ENCODE measurements at regions not wholly inside any gene's neighbourhood (a gene's known extent, or its start where the extent isn't known, plus 50 kb on each side); places are given as distances from the start of the nearest gene placed in this dataset.

GRCh38 chr22:49524362-49524761 lies 303.3 kb downstream of the BRD1 start:
- 23% methylated on average over 3 of the region's 5 CpGs; no CpG with 5 or more reads in 1 of the 2 experiments for WGBS, 2 experiments (ENCODE audit: extremely low coverage in 2 of 2, insufficient read length in 1 of 2)
- Histone ChIP-seq H4K8ac (ENCODE audit: low read depth in 2 of 2, low read length in 2 of 2) (no peak overlapping the region), H4K91ac (ENCODE audit: insufficient read depth, low read depth, low read length) (no peak overlapping the region), H3K56ac (ENCODE audit: extremely low read depth, insufficient read depth, low read length) (no peak overlapping the region), H2AK5ac (ENCODE audit: low read depth, low read length) (no peak overlapping the region), H2BK15ac (ENCODE audit: low read depth, low read length) (no peak overlapping the region), H3K9me3 (ENCODE audit: control insufficient read depth, insufficient read depth, low read length) (peaks cover 55% of the 10 kb centered on the region), H3K4me2 (ENCODE audit: low read depth, low read length) (no peak overlapping the region), H3K27me3 (ENCODE audit: control insufficient read depth, insufficient read depth, low read length) (no peaks in the 10 kb centered on the region), H3K36me3 (ENCODE audit: control insufficient read depth, insufficient read depth, low read length) (no peaks in the 10 kb centered on the region), H3K4ac (ENCODE audit: low read depth, low read length) (no peak overlapping the region), H3K4me1 (ENCODE audit: control insufficient read depth, insufficient read depth, low read length) (no peaks in the 10 kb centered on the region), H3K9ac (ENCODE audit: low read depth, low read length) (no peak overlapping the region), H2AK9ac (replicated peaks; ENCODE audit: low read depth, low read length, poor library complexity) (no peak overlapping the region), H4K20me1 (ENCODE audit: insufficient read depth, low read length) (no peaks in the 10 kb centered on the region), H4K5ac (ENCODE audit: low read depth, low read length) (no peak overlapping the region), H3K4me3 (ENCODE audit: insufficient read depth, low read depth, low read length) (no peak overlapping the region), H2BK20ac (ENCODE audit: low read depth, low read length) (no peak overlapping the region), H3K9me1 (ENCODE audit: insufficient read depth, low read length) (no peaks in the 10 kb centered on the region), H3K18ac (ENCODE audit: low read depth, low read length) (no peak overlapping the region), H2AFZ (replicated peaks; ENCODE audit: low read length, poor library complexity) (no peak overlapping the region), H2BK120ac (ENCODE audit: low read depth, low read length) (no peak overlapping the region), H3K79me1 (ENCODE audit: low read depth in 1 of 2, low read length in 2 of 2) (no peaks in the 10 kb centered on the region), H3K14ac (replicated peaks; ENCODE audit: low read depth, low read length) (no peak overlapping the region), H3K23ac (ENCODE audit: low read depth, low read length) (no peak overlapping the region), H3K27ac (ENCODE audit: insufficient read depth, low read length) (no peak overlapping the region), H2BK5ac (ENCODE audit: low read depth, low read length, poor library complexity, severe bottlenecking) (no peak overlapping the region)
- in situ Hi-C loops (cut with MboI; ENCODE audit: low sequenced_read_pairs) (no loop called here), dilution Hi-C loops (cut with HindIII; ENCODE audit: low sequenced_read_pairs, unreplicated experiment) (no loop called here), intact Hi-C loops (cut with micrococcal nuclease) (no loop called here)
- POLR2A ChIA-PET (ENCODE audit: unreplicated experiment): no interaction called here
- TF ChIP-seq CTCF (conservative IDR thresholded peaks at IDR 0.05; ENCODE audit: low read depth, low read length) (no peak), ELK1 (IDR thresholded peaks at IDR 0.05; ENCODE audit: borderline replicate concordance, low read depth, low read length) (no peak), FOS (IDR thresholded peaks at IDR 0.05; ENCODE audit: low read depth, low read length) (no peak), CEBPB (IDR thresholded peaks at IDR 0.05; ENCODE audit: low read depth, low read length) (no peak), RFX5 (IDR thresholded peaks at IDR 0.05; ENCODE audit: low read depth, low read length) (no peak), MAZ (IDR thresholded peaks at IDR 0.05; ENCODE audit: borderline replicate concordance, low read depth, low read length) (no peak), POLR2A (IDR thresholded peaks at IDR 0.05; ENCODE audit: low read depth, low read length) (no peak), RCOR1 (IDR thresholded peaks at IDR 0.05; ENCODE audit: insufficient replicate concordance, low read length) (no peak), RAD21 (IDR thresholded peaks at IDR 0.05; ENCODE audit: low read length) (no peak), MXI1 (IDR thresholded peaks at IDR 0.05; ENCODE audit: borderline replicate concordance, low read depth, low read length) (no peak), SMC3 (IDR thresholded peaks at IDR 0.05; ENCODE audit: low read depth, low read length) (no peak), BHLHE40 (IDR thresholded peaks at IDR 0.05; ENCODE audit: low read depth, low read length) (no peak), CHD1 (IDR thresholded peaks at IDR 0.05; ENCODE audit: low read depth, low read length) (no peak), USF2 (IDR thresholded peaks at IDR 0.05; ENCODE audit: low read depth, low read length) (no peak), MAFK (IDR thresholded peaks at IDR 0.05; ENCODE audit: low read depth, low read length) (no peak), NFE2L2 (IDR thresholded peaks at IDR 0.05; ENCODE audit: low read depth, low read length) (no peak)
- DNase-seq: no peak
- no peak for ATAC-seq (ENCODE audit: low read depth)
- no TSS peak for BruUV-seq (replicated peaks)
- CTCF ChIA-PET: no interaction called here

Measured in IMR-90 (cell line).